ENCODE measurements at regions not wholly inside any gene's neighbourhood (a gene's known extent, or its start where the extent isn't known, plus 50 kb on each side); places are given as distances from the start of the nearest gene placed in this dataset.

GRCh38 chr1:232474826-232475225, 155.1 kb downstream of the SIPA1L2 start:
- H3F3A ChIP-seq (ENCODE audit: insufficient read depth, low read length, poor library complexity, severe bottlenecking): no peaks in the 10 kb centered on the region
- no peaks in the 10 kb centered on the region for H3K36me3 ChIP-seq (ENCODE audit: insufficient read depth, low read length)
- H3K4me2 ChIP-seq (ENCODE audit: low read length): no peak overlapping the region
- H3K27me3 ChIP-seq (ENCODE audit: insufficient read depth, low read depth, low read length): no peaks in the 10 kb centered on the region
- H4K20me1 ChIP-seq (ENCODE audit: insufficient read depth): no peaks in the 10 kb centered on the region
- no peak overlapping the region for H3K9ac ChIP-seq (ENCODE audit: low read length)
- no peaks in the 10 kb centered on the region for H3K79me2 ChIP-seq (replicated peaks; ENCODE audit: insufficient read depth, low read length)
- no peak overlapping the region for H3K4me3 ChIP-seq (ENCODE audit: low read length)
- no peak for TF ChIP-seq POLR2AphosphoS5 (IDR thresholded peaks at IDR 0.05)
- TF ChIP-seq CTCF (IDR thresholded peaks at IDR 0.05; ENCODE audit: poor library complexity, severe bottlenecking): no peak
- TF ChIP-seq EZH2 (IDR thresholded peaks at IDR 0.05; ENCODE audit: borderline replicate concordance, insufficient read depth, low read length, poor library complexity, severe bottlenecking): no peak
- TF ChIP-seq SMC3 (conservative IDR thresholded peaks at IDR 0.05; ENCODE audit: poor library complexity): no peak
- no peak for TF ChIP-seq TAF1 (IDR thresholded peaks at IDR 0.05; ENCODE audit: low read depth)
- no peak for TF ChIP-seq EP300 (conservative IDR thresholded peaks at IDR 0.05; ENCODE audit: poor library complexity, severe bottlenecking)
- no peak for TF ChIP-seq MXI1 (conservative IDR thresholded peaks at IDR 0.05; ENCODE audit: poor library complexity, severe bottlenecking)
- no peak for TF ChIP-seq RAD21 (conservative IDR thresholded peaks at IDR 0.05)
- TF ChIP-seq REST (IDR thresholded peaks at IDR 0.05; ENCODE audit: borderline replicate concordance): no peak
- H3K9me3 ChIP-seq (ENCODE audit: low read length): no peaks in the 10 kb centered on the region
- H2AFZ ChIP-seq (ENCODE audit: low read depth, low read length): no peak overlapping the region
- H3K27ac ChIP-seq (ENCODE audit: low read length): no peak overlapping the region
- H3K9me2 ChIP-seq (ENCODE audit: insufficient read depth, low read length): no peaks in the 10 kb centered on the region

GRCh38 chr1:232473900-232474299, 156.0 kb downstream of the SIPA1L2 start:
- Histone ChIP-seq H4K20me1 (ENCODE audit: insufficient read depth) (no peaks in the 10 kb centered on the region), H2AFZ (ENCODE audit: low read depth, low read length) (no peak overlapping the region), H3K9ac (ENCODE audit: low read length) (no peak overlapping the region), H3K27me3 (ENCODE audit: insufficient read depth, low read depth, low read length) (no peaks in the 10 kb centered on the region), H3F3A (ENCODE audit: insufficient read depth, low read length, poor library complexity, severe bottlenecking) (no peaks in the 10 kb centered on the region), H3K4me2 (ENCODE audit: low read length) (no peak overlapping the region), H3K36me3 (ENCODE audit: insufficient read depth, low read length) (no peaks in the 10 kb centered on the region), H3K79me2 (replicated peaks; ENCODE audit: insufficient read depth, low read length) (no peaks in the 10 kb centered on the region), H3K9me2 (ENCODE audit: insufficient read depth, low read length) (no peaks in the 10 kb centered on the region), H3K27ac (ENCODE audit: low read length) (no peak overlapping the region), H3K9me3 (ENCODE audit: low read length) (no peaks in the 10 kb centered on the region), H3K4me3 (ENCODE audit: low read length) (no peak overlapping the region)
- no peak for TF ChIP-seq TAF1 (IDR thresholded peaks at IDR 0.05; ENCODE audit: low read depth)
- TF ChIP-seq CTCF (IDR thresholded peaks at IDR 0.05; ENCODE audit: poor library complexity, severe bottlenecking): no peak
- no peak for TF ChIP-seq REST (IDR thresholded peaks at IDR 0.05; ENCODE audit: borderline replicate concordance)
